HuH-7 (cell line): ENCODE measurements at regions not wholly inside any gene's neighbourhood (a gene's known extent, or its start where the extent isn't known, plus 50 kb on each side); places are given as distances from the start of the nearest gene placed in this dataset.
"Not testable (repeated sequence)": the region's sequence is repeated elsewhere in the genome, so short reads cannot be mapped to it uniquely, and the experiment has no call there.

Experiments
- DNase-seq: peaks from one replicate; pipeline ENCODE4 v3.0.0; 2011; ENCODE audit warnings: low spot score

- DNase-seq, result no peak
Measured at GRCh38 chr6:128736780-128737179, 146.2 kb upstream of the LAMA2 start.

- peak; percentile 61 for DNase-seq
Measured at GRCh38 chr6:128731249-128732165, 151.4 kb upstream of the LAMA2 start.

GRCh38 chr6:128727500-128727899 lies 155.4 kb upstream of the LAMA2 start:
- no peak for DNase-seq

DNA sequence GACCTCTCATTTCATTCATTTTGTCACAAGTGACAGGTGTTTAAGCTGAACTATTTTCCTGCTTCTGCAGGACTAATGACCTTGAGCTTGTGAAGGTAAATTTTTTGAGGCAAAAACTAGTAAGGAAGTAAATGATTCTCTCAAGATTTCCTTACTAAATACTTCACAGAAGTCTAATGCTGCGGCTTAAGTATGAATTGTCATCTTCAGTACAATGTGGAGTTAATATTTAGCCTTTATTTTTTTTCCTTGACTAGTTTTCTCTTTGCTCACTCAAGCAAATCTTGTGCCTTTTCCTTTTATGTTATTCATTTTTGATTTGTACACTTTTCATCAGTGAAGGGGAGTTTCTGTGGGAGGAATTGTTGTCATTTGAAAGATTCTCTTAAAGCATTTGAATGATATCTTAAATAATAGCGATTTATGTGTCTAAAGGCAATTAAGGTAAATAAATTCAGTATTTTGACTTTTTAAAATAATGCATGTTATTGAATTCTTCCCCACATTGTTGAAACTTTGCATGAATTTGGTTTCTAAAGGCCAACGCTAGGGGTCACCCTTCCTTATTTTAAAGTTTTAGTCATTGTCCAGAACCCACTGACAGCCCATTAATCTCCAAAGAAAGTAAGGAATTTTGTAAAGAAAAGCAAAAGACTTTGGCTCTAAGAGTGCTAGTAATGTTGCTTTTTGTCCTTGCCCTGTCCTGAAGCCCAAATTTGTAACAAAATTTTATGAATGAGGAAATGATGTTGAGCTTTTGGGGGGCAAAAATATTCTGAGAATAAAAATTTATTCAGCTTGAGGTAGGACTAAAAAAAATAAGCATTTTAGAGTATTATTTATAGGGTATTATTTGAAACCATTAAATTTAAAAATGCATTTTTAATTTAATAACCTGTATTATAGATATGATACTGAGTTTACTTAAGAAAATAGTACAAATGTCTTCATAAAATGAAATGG lies 157.4 kb upstream of the LAMA2 start:
- DNase-seq, result peak; percentile 18

GRCh38 chr6:128724738-128725137 lies 158.2 kb upstream of the LAMA2 start:
- no peak for DNase-seq

GRCh38 chr6:128723667-128724066 lies 159.3 kb upstream of the LAMA2 start:
- DNase-seq, result no peak

- no peak for DNase-seq
Measured at GRCh38 chr6:128720891-128721290, 162.0 kb upstream of the LAMA2 start.

DNA sequence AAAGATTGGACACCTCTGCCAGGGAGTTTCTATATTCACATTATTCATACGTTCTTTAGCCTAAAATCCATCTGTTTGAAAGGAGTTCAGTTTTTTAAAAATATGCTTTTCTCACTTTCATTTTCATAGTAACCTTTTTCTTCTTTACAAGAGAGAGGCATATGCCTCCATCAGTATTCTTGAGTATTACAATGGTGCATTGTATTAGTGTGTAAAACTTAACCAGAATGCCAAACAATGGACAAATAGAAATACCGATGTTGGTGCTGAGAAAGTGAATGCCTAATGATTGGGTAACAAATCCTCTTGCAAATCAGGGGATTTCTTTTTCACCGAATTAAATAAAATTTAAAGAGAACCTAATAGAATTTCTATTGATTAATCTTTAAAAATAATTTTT lies 163.2 kb upstream of the LAMA2 start:
- DNase-seq, result no peak

- no peak for DNase-seq
Measured at GRCh38 chr6:128713461-128713860, 169.5 kb upstream of the LAMA2 start.

- DNase-seq, result no peak
Measured at GRCh38 chr6:128712898-128713297, 170.0 kb upstream of the LAMA2 start.

- no peak for DNase-seq
Measured at GRCh38 chr6:128711149-128711548, 171.8 kb upstream of the LAMA2 start.

- no peak for DNase-seq
Measured at GRCh38 chr6:128710315-128710714, 172.6 kb upstream of the LAMA2 start.

DNA sequence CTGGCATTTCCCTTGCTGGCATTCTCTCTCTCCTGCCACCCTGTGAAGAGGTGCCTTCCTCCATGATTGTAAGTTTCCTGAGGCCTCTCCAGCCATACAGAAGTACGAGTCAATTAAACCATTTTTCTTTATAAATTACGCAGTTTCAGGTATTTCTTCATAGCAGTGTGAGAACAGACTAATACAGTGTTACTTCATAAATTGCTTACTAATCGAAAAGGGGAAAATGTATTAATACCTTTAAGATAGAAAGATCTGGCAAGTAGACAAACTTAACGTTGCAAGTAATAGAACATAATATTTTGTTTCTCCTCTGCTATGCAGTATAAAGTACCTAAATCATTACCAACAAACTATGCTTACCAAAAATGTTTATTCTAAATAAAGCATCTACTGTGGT lies 178.3 kb upstream of the LAMA2 start:
- no peak for DNase-seq

GRCh38 chr6:128703794-128704193 lies 179.1 kb upstream of the LAMA2 start:
- DNase-seq, result not testable (repeated sequence)

DNA sequence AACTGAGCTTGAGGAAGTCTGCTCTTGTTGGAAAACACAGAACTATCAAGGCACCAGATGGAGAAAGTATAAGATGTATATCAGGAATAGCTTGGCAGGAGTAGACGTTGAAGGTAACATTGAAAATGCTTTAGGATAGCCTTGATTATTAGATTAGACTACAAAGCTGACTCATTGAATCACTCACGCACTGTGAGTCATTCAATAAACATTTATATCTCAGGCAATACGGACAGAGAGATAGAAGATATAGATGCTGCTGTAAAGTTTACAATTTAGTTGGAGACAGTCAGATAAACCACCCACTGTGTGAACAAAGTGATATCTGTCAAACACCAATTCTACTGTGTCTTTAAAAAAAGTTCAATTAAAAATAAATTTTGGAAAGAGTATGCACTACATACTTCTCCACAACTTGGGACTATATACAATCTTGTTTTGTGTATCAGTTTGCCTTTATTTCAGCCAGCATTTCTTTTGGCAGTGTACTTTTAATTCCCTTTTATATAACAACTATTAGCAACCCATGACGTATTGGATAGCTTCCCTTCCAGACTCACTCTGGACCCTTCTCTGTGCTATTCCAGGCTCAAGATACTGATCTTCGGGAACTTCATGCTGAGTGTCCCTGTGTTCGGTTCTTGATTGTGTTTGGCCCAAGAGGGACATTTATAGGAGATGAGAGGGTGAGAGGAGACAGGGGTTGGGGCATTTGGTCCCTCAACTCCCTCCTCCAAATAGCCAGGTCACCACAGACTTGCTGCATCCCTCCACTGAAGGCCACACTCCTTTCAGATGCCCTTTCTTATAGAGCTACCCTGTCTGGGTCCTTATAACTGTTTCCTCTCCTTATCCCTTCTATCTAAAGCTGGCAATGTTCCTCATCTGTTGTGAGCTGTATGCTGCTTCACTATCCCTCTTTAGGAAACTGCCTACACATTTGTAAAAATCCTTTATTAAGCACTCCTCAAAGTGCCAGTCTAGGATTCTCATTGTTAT lies 176.6 kb upstream of the PTPRK start:
- DNase-seq, result no peak

- DNase-seq, result no peak
Measured at GRCh38 chr6:128694303-128695009, 174.1 kb upstream of the PTPRK start.

DNA sequence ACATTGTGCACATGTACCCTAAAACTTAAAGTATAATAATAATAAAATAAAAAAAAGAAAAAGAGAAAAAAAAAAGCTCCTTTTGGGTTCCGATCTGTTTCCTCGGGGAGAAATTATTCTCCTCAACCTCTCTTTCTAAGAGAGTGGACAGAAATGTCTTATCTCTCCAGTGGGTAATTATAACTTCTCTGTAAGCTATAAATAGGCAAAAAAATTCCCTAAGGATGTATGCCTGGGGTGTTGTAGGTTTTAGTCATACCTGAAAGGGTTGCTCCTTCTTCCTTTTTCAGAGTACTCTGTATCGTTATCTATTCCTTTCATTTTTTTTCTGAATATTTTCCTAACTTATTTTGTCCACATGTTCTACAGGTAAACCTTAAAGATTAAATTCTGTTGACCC lies 169.7 kb upstream of the PTPRK start:
- DNase-seq, result no peak

GRCh38 chr6:128686084-128686483 lies 165.7 kb upstream of the PTPRK start:
- DNase-seq, result no peak

- no peak for DNase-seq
Measured at GRCh38 chr6:128676456-128676855, 156.1 kb upstream of the PTPRK start.

DNA sequence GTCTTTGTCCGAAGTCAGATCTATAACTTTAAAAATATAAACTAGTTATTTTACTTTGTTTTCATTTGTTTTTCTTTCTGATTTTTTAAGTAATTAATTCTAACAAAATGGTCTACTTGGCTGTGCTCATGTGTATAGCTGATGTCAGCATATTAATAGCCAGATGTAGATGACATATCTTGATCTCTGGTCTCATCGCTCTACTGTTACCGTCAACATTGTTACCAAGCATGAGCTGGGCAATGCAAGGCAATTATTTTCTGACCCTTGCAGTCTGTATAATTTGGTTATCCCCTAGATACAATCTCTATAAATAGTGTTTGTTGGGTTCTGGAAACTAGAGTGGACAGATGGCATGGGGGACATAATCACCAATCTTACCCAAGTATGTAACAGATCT lies 151.6 kb upstream of the PTPRK start:
- no peak for DNase-seq

DNA sequence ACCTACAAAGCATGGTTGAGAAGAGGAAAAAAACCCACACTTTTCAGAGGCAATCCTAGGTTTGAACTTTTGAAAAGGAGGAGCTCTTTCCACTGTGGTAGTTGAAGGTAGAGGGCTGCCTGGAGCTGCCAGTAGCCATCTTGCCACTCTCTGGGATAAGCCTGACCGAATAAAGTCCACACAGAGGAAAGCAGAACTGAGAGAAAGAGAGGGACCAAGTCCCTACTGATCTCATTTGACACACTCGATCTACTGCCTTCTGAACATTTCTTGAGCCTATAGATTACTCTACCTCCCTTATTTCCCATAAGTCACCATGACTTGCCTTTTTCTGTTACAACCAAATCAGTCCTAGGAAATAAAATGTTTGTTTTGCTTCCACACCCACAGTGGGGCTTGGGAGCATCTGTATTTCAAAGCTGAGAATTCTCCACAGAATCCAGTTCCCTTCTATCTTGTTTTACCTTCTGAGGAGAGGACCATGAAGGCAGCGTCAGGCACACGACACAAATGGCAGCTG lies 147.0 kb upstream of the PTPRK start:
- no peak for DNase-seq
